Natural killer cell treated with Interleukin-12 subunit alpha and Interleukin-12 subunit beta and Interleukin-15 and Interleukin-18, amount 100 ng/mL, for 72 hours (primary cell): ENCODE measurements at regions not wholly inside any gene's neighbourhood (a gene's known extent, or its start where the extent isn't known, plus 50 kb on each side); places are given as distances from the start of the nearest gene placed in this dataset.

Source experiments
- ATAC-seq, 2 donors: fragments of 150-1000 bp; cut with Tn5 transposase in 1 of 2; sonication (Bioruptor Pico), chemical (Tn5 transposase) in 1 of 2; 2 replicates each; pipeline ENCODE4 v1.10.0; 2021
- DNase-seq: peaks from one replicate; pipeline ENCODE4 v3.0.0; 2022; ENCODE audit warnings: low spot score
- H3K27ac Mint-ChIP-seq, 2 donors: 1 replicate in 1 of 2; 2 replicates in 1 of 2; pipeline ENCODE4 v1.8.0; 2022; ENCODE audit warnings: mixed read lengths in 2 of 2, mild to moderate bottlenecking in 1 of 2, moderate library complexity in 1 of 2
- H3K27me3 Mint-ChIP-seq, 2 donors: 1 replicate in 1 of 2; 2 replicates in 1 of 2; pipeline ENCODE4 v1.8.0; 2022; ENCODE audit warnings: mixed read lengths in 2 of 2
- H3K36me3 Mint-ChIP-seq: one replicate; pipeline ENCODE4 v1.8.0; 2022; ENCODE audit warnings: mixed read lengths
- H3K4me1 Mint-ChIP-seq, 2 donors: 1 replicate in 1 of 2; 2 replicates in 1 of 2; pipeline ENCODE4 v1.8.0; 2022; ENCODE audit warnings: low read depth in 2 of 2, mixed read lengths in 2 of 2, mild to moderate bottlenecking in 1 of 2
- H3K4me3 Mint-ChIP-seq: one replicate; pipeline ENCODE4 v1.8.0; 2022; ENCODE audit warnings: mixed read lengths
- H3K9me3 Mint-ChIP-seq: 2 replicates; pipeline ENCODE4 v1.8.0; 2022; ENCODE audit warnings: mixed read lengths

- Mint-ChIP-seq H3K9me3 (no peaks in the 10 kb centered on the region), H3K27ac (no peak overlapping the region), H3K27me3 (no peaks in the 10 kb centered on the region), H3K36me3 (no peaks in the 10 kb centered on the region), H3K4me1 (no peaks in the 10 kb centered on the region), H3K4me3 (no peak overlapping the region)
- DNase-seq (no peak), ATAC-seq (no peak)
Measured at GRCh38 chr9:81370650-81371049, 318.7 kb downstream of the TLE1 start.

GRCh38 chr9:81370096-81370495 lies 319.3 kb downstream of the TLE1 start:
- Mint-ChIP-seq H3K27ac (no peak overlapping the region), H3K36me3 (no peaks in the 10 kb centered on the region), H3K9me3 (no peaks in the 10 kb centered on the region), H3K4me1 (no peaks in the 10 kb centered on the region), H3K27me3 (no peaks in the 10 kb centered on the region), H3K4me3 (no peak overlapping the region)
- ATAC-seq (no peak), DNase-seq (no peak)

- Mint-ChIP-seq H3K9me3 (peaks cover 3% of the 10 kb centered on the region), H3K27me3 (no peaks in the 10 kb centered on the region), H3K4me3 (no peak overlapping the region), H3K4me1 (no peaks in the 10 kb centered on the region), H3K27ac (no peak overlapping the region), H3K36me3 (no peaks in the 10 kb centered on the region)
- ATAC-seq, result no peak
- no peak for DNase-seq
Measured at GRCh38 chr9:81369121-81369520, 320.2 kb downstream of the TLE1 start.

GRCh38 chr9:81363916-81364480 lies 325.3 kb downstream of the TLE1 start:
- H3K27ac Mint-ChIP-seq, result no peak overlapping the region
- no peak for DNase-seq
- H3K27me3 Mint-ChIP-seq, result peaks cover 0 to 4% of the 10 kb centered on the region in 2 donors
- peaks cover 8% of the 10 kb centered on the region for H3K36me3 Mint-ChIP-seq
- no peak for ATAC-seq
- H3K9me3 Mint-ChIP-seq, result peaks cover 15% of the 10 kb centered on the region
- H3K4me1 Mint-ChIP-seq, result no peaks in the 10 kb centered on the region
- no peak overlapping the region for H3K4me3 Mint-ChIP-seq

GRCh38 chr9:81361296-81361695 lies 328.1 kb downstream of the TLE1 start:
- no peak overlapping the region for H3K4me3 Mint-ChIP-seq
- DNase-seq, result no peak
- H3K4me1 Mint-ChIP-seq, result no peaks in the 10 kb centered on the region
- H3K27ac Mint-ChIP-seq, result no peak overlapping the region
- peaks cover 15% of the 10 kb centered on the region for H3K9me3 Mint-ChIP-seq
- no peak for ATAC-seq
- peaks cover 8% of the 10 kb centered on the region for H3K36me3 Mint-ChIP-seq
- peaks cover 0 to 4% of the 10 kb centered on the region in 2 donors for H3K27me3 Mint-ChIP-seq

- Mint-ChIP-seq H3K27me3 (no peaks in the 10 kb centered on the region), H3K4me1 (no peaks in the 10 kb centered on the region), H3K4me3 (no peak overlapping the region)
Measured at GRCh38 chr9:81351166-81351565, 338.2 kb downstream of the TLE1 start.

GRCh38 chr9:81344366-81344765 lies 345.0 kb downstream of the TLE1 start:
- Mint-ChIP-seq H3K27ac (no peak overlapping the region), H3K27me3 (no peaks in the 10 kb centered on the region), H3K36me3 (no peaks in the 10 kb centered on the region), H3K4me3 (no peak overlapping the region), H3K9me3 (peaks cover 6% of the 10 kb centered on the region), H3K4me1 (no peaks in the 10 kb centered on the region)
- ATAC-seq, result peak in 1 of 2 donors; percentile 40
- DNase-seq, result no peak

More at GRCh38 chr9:81351166-81351565, 338.2 kb downstream of the TLE1 start:
- ATAC-seq, result no peak
- H3K9me3 Mint-ChIP-seq, result peaks cover 9% of the 10 kb centered on the region
- no peak for DNase-seq
- no peaks in the 10 kb centered on the region for H3K36me3 Mint-ChIP-seq
- H3K27ac Mint-ChIP-seq, result no peak overlapping the region

- Mint-ChIP-seq H3K9me3 (peaks cover 13% of the 10 kb centered on the region), H3K27ac (no peak overlapping the region), H3K36me3 (peaks cover 17% of the 10 kb centered on the region), H3K4me3 (no peak overlapping the region), H3K4me1 (no peaks in the 10 kb centered on the region), H3K27me3 (no peaks in the 10 kb centered on the region)
- ATAC-seq, result no peak
- DNase-seq, result no peak
Measured at GRCh38 chr9:81335879-81336421, 353.4 kb downstream of the TLE1 start.

GRCh38 chr9:81321551-81321950 lies 367.8 kb downstream of the TLE1 start:
- no peak overlapping the region for H3K27ac Mint-ChIP-seq
- peaks cover 10% of the 10 kb centered on the region for H3K9me3 Mint-ChIP-seq
- no peaks in the 10 kb centered on the region for H3K27me3 Mint-ChIP-seq
- ATAC-seq, result no peak
- H3K36me3 Mint-ChIP-seq, result peaks cover 4% of the 10 kb centered on the region
- no peak overlapping the region for H3K4me3 Mint-ChIP-seq
- H3K4me1 Mint-ChIP-seq, result no peaks in the 10 kb centered on the region
- no peak for DNase-seq

GRCh38 chr9:81320909-81321482 lies 368.4 kb downstream of the TLE1 start:
- Mint-ChIP-seq H3K9me3 (peaks cover 10% of the 10 kb centered on the region), H3K36me3 (peaks cover 4% of the 10 kb centered on the region), H3K4me3 (no peak overlapping the region), H3K27me3 (no peaks in the 10 kb centered on the region), H3K4me1 (no peaks in the 10 kb centered on the region), H3K27ac (no peak overlapping the region)
- ATAC-seq (no peak), DNase-seq (no peak)

GRCh38 chr9:81318571-81318970 lies 370.8 kb downstream of the TLE1 start:
- H3K27me3 Mint-ChIP-seq, result no peaks in the 10 kb centered on the region
- no peak for DNase-seq
- no peak overlapping the region for H3K27ac Mint-ChIP-seq
- no peak overlapping the region for H3K4me3 Mint-ChIP-seq
- ATAC-seq, result no peak
- H3K36me3 Mint-ChIP-seq, result no peaks in the 10 kb centered on the region
- peaks cover 21% of the 10 kb centered on the region for H3K9me3 Mint-ChIP-seq
- H3K4me1 Mint-ChIP-seq, result no peaks in the 10 kb centered on the region

GRCh38 chr9:81317939-81318338 lies 371.4 kb downstream of the TLE1 start:
- Mint-ChIP-seq H3K36me3 (no peaks in the 10 kb centered on the region), H3K27ac (no peak overlapping the region), H3K4me1 (no peaks in the 10 kb centered on the region), H3K27me3 (no peaks in the 10 kb centered on the region), H3K9me3 (peaks cover 19% of the 10 kb centered on the region), H3K4me3 (no peak overlapping the region)
- DNase-seq (no peak), ATAC-seq (no peak)

GRCh38 chr9:81317223-81317622 lies 372.1 kb downstream of the TLE1 start:
- DNase-seq (no peak), ATAC-seq (no peak)
- Mint-ChIP-seq H3K27me3 (no peaks in the 10 kb centered on the region), H3K9me3 (peaks cover 17% of the 10 kb centered on the region), H3K4me3 (no peak overlapping the region), H3K36me3 (no peaks in the 10 kb centered on the region), H3K27ac (no peak overlapping the region), H3K4me1 (no peaks in the 10 kb centered on the region)

- H3K4me1 Mint-ChIP-seq, result no peaks in the 10 kb centered on the region
- ATAC-seq (no peak), DNase-seq (no peak)
- H3K4me3 Mint-ChIP-seq, result no peak overlapping the region
- H3K9me3 Mint-ChIP-seq, result peaks cover 16% of the 10 kb centered on the region
- H3K27me3 Mint-ChIP-seq, result no peaks in the 10 kb centered on the region
- no peaks in the 10 kb centered on the region for H3K36me3 Mint-ChIP-seq
- no peak overlapping the region for H3K27ac Mint-ChIP-seq
Measured at GRCh38 chr9:81314490-81314889, 374.9 kb downstream of the TLE1 start.

GRCh38 chr9:81313877-81314276 lies 375.5 kb downstream of the TLE1 start:
- Mint-ChIP-seq H3K27ac (no peak overlapping the region), H3K27me3 (no peaks in the 10 kb centered on the region), H3K9me3 (peaks cover 21% of the 10 kb centered on the region), H3K36me3 (no peaks in the 10 kb centered on the region), H3K4me3 (no peak overlapping the region), H3K4me1 (no peaks in the 10 kb centered on the region)
- ATAC-seq (no peak), DNase-seq (no peak)
